ENCODE measurements at regions not wholly inside any gene's neighbourhood (a gene's known extent, or its start where the extent isn't known, plus 50 kb on each side); places are given as distances from the start of the nearest gene placed in this dataset.

- TF ChIP-seq CEBPZ (IDR thresholded peaks at IDR 0.05; ENCODE audit: borderline replicate concordance, low read depth, low read length), result no peak
- TF ChIP-seq XRCC4 (IDR thresholded peaks at IDR 0.05; ENCODE audit: extremely low read depth, insufficient read depth, insufficient read length), result no peak
- TF ChIP-seq ZNF766 (CRISPR knock-in tag; conservative IDR thresholded peaks at IDR 0.05), result no peak
- TF ChIP-seq NR2C1 (IDR thresholded peaks at IDR 0.05), result no peak
- TF ChIP-seq NR2C1 (tag; IDR thresholded peaks at IDR 0.05), result peak; percentile 74
- no peak for TF ChIP-seq GTF2E2 (tag; IDR thresholded peaks at IDR 0.05)
- peak; percentile 63 for TF ChIP-seq BRD9 (IDR thresholded peaks at IDR 0.05; ENCODE audit: low read depth, partially characterized antibody)
- no peak for TF ChIP-seq ZBTB33 (CRISPR knock-in tag; IDR thresholded peaks at IDR 0.05)
- no peak for TF ChIP-seq CHD2 (IDR thresholded peaks at IDR 0.05; ENCODE audit: low read depth, low read length)
- no peak for TF ChIP-seq BCOR (IDR thresholded peaks at IDR 0.05)
- no peak for TF ChIP-seq FOXK2 (conservative IDR thresholded peaks at IDR 0.05 in 1 of 2, IDR thresholded peaks at IDR 0.05 in 1 of 2; ENCODE audit: low read depth in 2 of 2)
- no peak for TF ChIP-seq SRF (CRISPR knock-in tag; IDR thresholded peaks at IDR 0.05)
- TF ChIP-seq SAFB (IDR thresholded peaks at IDR 0.05; ENCODE audit: borderline replicate concordance, low read depth, low read length), result no peak
- peak; percentile 48; the same call in 1 of the 2 replicates for TF ChIP-seq ESRRA (IDR thresholded peaks at IDR 0.05; ENCODE audit: borderline replicate concordance, low read depth)
- no peak for TF ChIP-seq RFX1 (IDR thresholded peaks at IDR 0.05)
- no peak for TF ChIP-seq POLR2B (IDR thresholded peaks at IDR 0.05; ENCODE audit: low read depth, partially characterized antibody)
Measured at GRCh38 chr9:14522627-14523379, 170.4 kb downstream of the ZDHHC21 start (continued).

Data from K562 (cell line).